GM23248 (cell line): ENCODE measurements at regions not wholly inside any gene's neighbourhood (a gene's known extent, or its start where the extent isn't known, plus 50 kb on each side); places are given as distances from the start of the nearest gene placed in this dataset.

Source experiments
- EZH2 ChIP-seq: fragments of 200-600 bp; sonication (generic); IDR thresholded peaks from 2 replicates; pipeline ENCODE4 v1.6.1; 2018; ENCODE audit warnings: antibody characterized with exemption, mild to moderate bottlenecking; ENCODE audit not compliant: insufficient read depth, poor library complexity, severe bottlenecking
- EZH2phosphoT487 ChIP-seq: fragments of 200-600 bp; sonication (generic); IDR thresholded peaks from 2 replicates; pipeline ENCODE4 v1.6.1; 2018; ENCODE audit warnings: antibody characterized with exemption, moderate library complexity, mild to moderate bottlenecking, low read depth; ENCODE audit not compliant: insufficient read depth

DNA sequence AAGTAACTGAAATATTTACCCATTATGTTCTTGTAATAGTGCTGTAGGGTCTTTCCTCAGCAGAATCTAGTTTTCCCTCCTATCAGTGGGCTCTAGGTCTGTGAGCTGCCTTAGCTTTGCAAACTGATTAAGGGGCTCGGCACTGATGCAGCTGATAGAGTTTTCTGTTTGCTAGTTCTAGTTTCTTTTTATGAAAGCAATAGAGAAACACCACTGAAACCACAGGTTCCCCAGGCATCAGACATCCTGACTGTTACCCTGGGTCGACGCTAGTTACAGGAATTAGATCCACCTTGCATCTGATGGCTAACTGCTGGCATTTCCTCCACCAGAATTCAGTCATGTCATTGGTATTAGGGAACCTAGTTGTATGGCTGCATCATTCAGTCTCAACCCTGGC is 225.0 kb upstream of the VCX start:
- TF ChIP-seq EZH2 (no peak), EZH2phosphoT487 (no peak)
